HCT116 (cell line): ENCODE measurements at regions not wholly inside any gene's neighbourhood (a gene's known extent, or its start where the extent isn't known, plus 50 kb on each side); places are given as distances from the start of the nearest gene placed in this dataset.

ENCODE experiments used
- ATAC-seq: fragments of 200-7000 bp; cut with Tn5 transposase; 2 replicates; pipeline ENCODE4 v1.9.1; 2020; ENCODE audit warnings: mild to moderate bottlenecking, moderate library complexity
- BruUV-seq: library from RNA; stranded (reverse); fragments of 400-500 nt; replicated peaks from 2 replicates; lab custom pipeline; 2021; lab: Mats Ljungman, UMichigan
- CTCF ChIA-PET: fragments of 300-600 bp; sonication (Branson Sonifier 250); formaldehyde crosslinking; loops from one replicate; lab custom pipeline; 2021; ENCODE audit warnings: antibody characterized with exemption; lab: Charles Lee
- POLR2A ChIA-PET: fragments of 300-600, 350-600 bp; sonication (Branson Sonifier 250); formaldehyde crosslinking; loops from one replicate; lab custom pipeline; 2021; ENCODE audit warnings: antibody characterized with exemption; lab: Charles Lee
- RAD21 ChIA-PET, 2 experiments: fragments of 300-600 bp; sonication (Branson Sonifier 250); formaldehyde crosslinking; loops; one replicate each; lab custom pipeline; 2023; ENCODE audit warnings: low total read pairs in 2 of 2; ENCODE audit not compliant: uncharacterized antibody in 2 of 2, unreplicated experiment in 2 of 2, low non-redundant PET in 1 of 2; lab: Charles Lee
- DNase-seq: peaks from one replicate; pipeline ENCODE4 v3.0.0-alpha.2; 2010; ENCODE audit warnings: low read depth, low spot score
- H2AFZ ChIP-seq: fragments of 200-600 bp; shearing (Covaris generic), sonication (generic); 2 replicates; pipeline ENCODE4 v1.6.1; 2017; ENCODE audit warnings: low read depth, mixed run types, mixed read lengths, antibody characterized with exemption, low read length; ENCODE audit not compliant: poor library complexity, severe bottlenecking
- H3K27ac ChIP-seq: 2 replicates; pipeline ENCODE4 v1.5.1; 2012; ENCODE audit warnings: low read depth, low read length
- H3K27me3 ChIP-seq: fragments of 200-600 bp; sonication (generic); 2 replicates; pipeline ENCODE4 v1.6.1; 2016; ENCODE audit warnings: mixed run types, low read length, mixed read lengths; ENCODE audit not compliant: insufficient read depth
- H3K36me3 ChIP-seq, 2 experiments: fragments of 200-500 bp in 1 of 2; fragments of 200-600 bp in 1 of 2; sonication (Bioruptor generic) in 1 of 2; sonication (generic) in 1 of 2; 2 replicates each; pipeline versions ENCODE4 v1.5.1 to v1.6.1; 2014 to 2016; ENCODE audit warnings: low read length in 2 of 2, inconsistent platforms in 1 of 2, mixed read lengths in 1 of 2, mixed run types in 1 of 2; ENCODE audit not compliant: insufficient read depth in 2 of 2, control insufficient read depth in 1 of 2
- H3K4me1 ChIP-seq, 2 experiments: fragments of 200-600 bp in 1 of 2; sonication (generic) in 1 of 2; 2 replicates each; pipeline versions ENCODE4 v1.5.1 to v1.6.1; 2012 to 2017; ENCODE audit warnings: low read length in 2 of 2, inconsistent platforms in 1 of 2, mild to moderate bottlenecking in 1 of 2, mixed read lengths in 1 of 2, mixed run types in 1 of 2, moderate library complexity in 1 of 2; ENCODE audit not compliant: insufficient read depth in 2 of 2, control insufficient read depth in 1 of 2
- H3K4me2 ChIP-seq: fragments of 200-600 bp; sonication (generic); 2 replicates; pipeline ENCODE4 v1.6.1; 2017; ENCODE audit warnings: mixed run types, low read length, mixed read lengths
- H3K4me3 ChIP-seq, 2 experiments: fragments of 200-600 bp in 1 of 2; sonication (generic) in 1 of 2; replicated peaks in 1 of 2; 2 replicates each; pipeline ENCODE4 v1.5.1; 2011 to 2016; ENCODE audit warnings: low read length in 2 of 2, control low read depth in 1 of 2, low read depth in 1 of 2, mild to moderate bottlenecking in 1 of 2, mixed read lengths in 1 of 2, mixed run types in 1 of 2
- H3K79me2 ChIP-seq: fragments of 200-600 bp; sonication (generic); 2 replicates; pipeline ENCODE4 v1.6.1; 2017; ENCODE audit warnings: mild to moderate bottlenecking, mixed run types, low read length, moderate library complexity, mixed read lengths; ENCODE audit not compliant: insufficient read depth
- H3K9ac ChIP-seq: fragments of 200-600 bp; sonication (generic); 2 replicates; pipeline ENCODE4 v1.6.1; 2016; ENCODE audit warnings: low read length, mixed read lengths
- H3K9me2 ChIP-seq: fragments of 200-600 bp; sonication (generic), shearing (Covaris generic); 2 replicates; pipeline ENCODE4 v1.6.1; 2017; ENCODE audit warnings: mixed run types, mild to moderate bottlenecking, moderate library complexity; ENCODE audit not compliant: insufficient read depth
- H3K9me3 ChIP-seq, 2 experiments: fragments of 200-500 bp in 1 of 2; fragments of 200-600 bp in 1 of 2; sonication (Bioruptor generic) in 1 of 2; sonication (generic) in 1 of 2; 2 replicates each; pipeline ENCODE4 v1.6.1; 2014 to 2017; ENCODE audit warnings: low read length in 2 of 2, mixed read lengths in 2 of 2, inconsistent platforms in 1 of 2, low read depth in 1 of 2, mild to moderate bottlenecking in 1 of 2, mixed run types in 1 of 2, moderate library complexity in 1 of 2; ENCODE audit not compliant: control insufficient read depth in 1 of 2, insufficient read depth in 1 of 2
- H4K20me1 ChIP-seq: fragments of 200-600 bp; sonication (generic), shearing (Covaris generic); 2 replicates; pipeline ENCODE4 v1.6.1; 2017; ENCODE audit warnings: mixed run types, mild to moderate bottlenecking, moderate library complexity; ENCODE audit not compliant: insufficient read depth
- ATF3 ChIP-seq: IDR thresholded peaks from 2 replicates; pipeline ENCODE4 v1.6.1; 2012
- CBX3 ChIP-seq: IDR thresholded peaks from 2 replicates; pipeline ENCODE4 v1.6.1; 2012; ENCODE audit warnings: low read depth
- CEBPB ChIP-seq: IDR thresholded peaks from 2 replicates; pipeline ENCODE4 v1.6.1; 2012; ENCODE audit warnings: low read depth
- CTCF ChIP-seq, 3 experiments: fragments of 200-600 bp in 1 of 3; sonication (generic) in 1 of 3; IDR thresholded peaks in 2 of 3; conservative IDR thresholded peaks in 1 of 3; 2 replicates each; pipeline ENCODE4 v1.5.1; 2012 to 2017; ENCODE audit warnings: low read depth in 2 of 3, low read length in 2 of 3, antibody characterized with exemption in 1 of 3, borderline replicate concordance in 1 of 3, control low read depth in 1 of 3, mild to moderate bottlenecking in 1 of 3, mixed read lengths in 1 of 3, mixed run types in 1 of 3, moderate library complexity in 1 of 3; ENCODE audit not compliant: insufficient read depth in 1 of 3
- JUND ChIP-seq: IDR thresholded peaks from 2 replicates; pipeline ENCODE4 v1.6.1; 2012
- POLR2AphosphoS5 ChIP-seq: IDR thresholded peaks from 2 replicates; pipeline ENCODE4 v1.6.1; 2011; ENCODE audit warnings: mild to moderate bottlenecking, low read depth, low read length, moderate library complexity
- RAD21 ChIP-seq: IDR thresholded peaks from 2 replicates; pipeline ENCODE4 v1.6.1; 2012; ENCODE audit warnings: low read depth, mild to moderate bottlenecking
- ZNF274 ChIP-seq: fragments of 200-500 bp; sonication (Bioruptor generic); IDR thresholded peaks from 2 replicates; pipeline ENCODE4 v1.6.1; 2014; ENCODE audit warnings: mild to moderate bottlenecking, low read depth, low read length, inconsistent platforms
- intact Hi-C: fragments of 100-400 bp; cut with micrococcal nuclease; formaldehyde crosslinking; loops from 2 replicates; pipeline ENCODE4 v1.10.0; 2022

GRCh38 chr2:16152928-16153753 lies 212.8 kb downstream of the MYCN start:
- BruUV-seq: no TSS peak
- intact Hi-C loops: no loop called here
- H3K4me1 ChIP-seq: no peaks in the 10 kb centered on the region
- H3K27me3 ChIP-seq: peaks cover 6% of the 10 kb centered on the region; the same call in 1 of the 2 replicates
- H3K36me3 ChIP-seq: no peaks in the 10 kb centered on the region
- H3K27ac ChIP-seq: no peak overlapping the region
- no peaks in the 10 kb centered on the region for H4K20me1 ChIP-seq
- no peak for TF ChIP-seq JUND
- no peak for TF ChIP-seq ZNF274
- RAD21 ChIA-PET: no interaction called here
- H2AFZ ChIP-seq: no peak overlapping the region
- no peak overlapping the region for H3K9ac ChIP-seq
- H3K9me2 ChIP-seq: no peaks in the 10 kb centered on the region
- DNase-seq (no peak), ATAC-seq (no peak)
- no peaks in the 10 kb centered on the region for H3K79me2 ChIP-seq
- POLR2A ChIA-PET: no interaction called here
- H3K9me3 ChIP-seq: no peaks in the 10 kb centered on the region
- CTCF ChIA-PET: no interaction called here
- H3K4me3 ChIP-seq: no peak overlapping the region
- H3K4me2 ChIP-seq: no peak overlapping the region

GRCh38 chr2:16152071-16152927 lies 211.9 kb downstream of the MYCN start:
- ChIA-PET CTCF (no interaction called here), RAD21 (no interaction called here), POLR2A (no interaction called here)
- Histone ChIP-seq H3K9me3 (no peaks in the 10 kb centered on the region), H3K4me1 (no peaks in the 10 kb centered on the region), H3K9ac (no peak overlapping the region), H3K36me3 (no peaks in the 10 kb centered on the region), H3K27ac (no peak overlapping the region), H4K20me1 (no peaks in the 10 kb centered on the region), H3K79me2 (no peaks in the 10 kb centered on the region), H3K27me3 (peaks cover 6% of the 10 kb centered on the region; the same call in 1 of the 2 replicates), H3K4me2 (no peak overlapping the region), H2AFZ (no peak overlapping the region), H3K4me3 (no peak overlapping the region), H3K9me2 (no peaks in the 10 kb centered on the region)
- BruUV-seq: no TSS peak
- ATAC-seq (no peak), DNase-seq (no peak)
- TF ChIP-seq POLR2AphosphoS5 (no peak), CTCF (IDR thresholded peaks at IDR 0.05 in 2 of 3, conservative IDR thresholded peaks at IDR 0.05 in 1 of 3; ENCODE audit: borderline replicate concordance in 1 of 3, insufficient read depth in 1 of 3, low read depth in 2 of 3, low read length in 2 of 3) (no peak), CEBPB (no peak), RAD21 (no peak), ATF3 (no peak), CBX3 (no peak)
- intact Hi-C loops: no loop called here
